ENCODE measurements at regions not wholly inside any gene's neighbourhood (a gene's known extent, or its start where the extent isn't known, plus 50 kb on each side); places are given as distances from the start of the nearest gene placed in this dataset.

DNA sequence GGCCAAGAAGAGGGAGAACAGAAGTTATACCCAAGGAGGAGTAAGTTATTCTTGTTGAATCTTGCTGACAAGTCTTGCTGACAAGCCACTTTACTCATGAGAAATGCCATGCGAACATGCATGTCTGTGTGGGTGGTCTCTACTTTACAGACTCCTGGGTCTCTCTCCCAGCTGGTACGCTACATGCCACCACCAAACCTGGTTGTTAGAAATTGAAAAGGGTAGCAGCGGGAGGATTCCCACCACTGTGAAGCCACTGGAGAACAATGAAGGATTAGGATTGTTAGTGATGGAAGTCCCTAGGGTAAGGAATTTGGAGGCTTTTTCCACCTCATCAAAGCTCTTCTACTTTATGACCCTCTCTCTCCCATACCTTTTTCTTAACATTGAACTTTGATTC lies 53.6 kb upstream of the GABRB2 start:
- POLR2A ChIA-PET: no interaction called here
- H3K4me1 Mint-ChIP-seq (ENCODE audit: insufficient read depth, unreplicated experiment): no peaks in the 10 kb centered on the region
- no peaks in the 10 kb centered on the region for H3K36me3 Mint-ChIP-seq (ENCODE audit: insufficient read depth, unreplicated experiment)
- no peak for TF ChIP-seq CTCF (IDR thresholded peaks at IDR 0.05; ENCODE audit: unreplicated experiment)
- no peaks in the 10 kb centered on the region for H3K27me3 Mint-ChIP-seq (ENCODE audit: insufficient read depth, unreplicated experiment)
- intact Hi-C loops (cut with micrococcal nuclease): no loop called here
- H3K9me3 Mint-ChIP-seq (ENCODE audit: unreplicated experiment): no peaks in the 10 kb centered on the region
- no peak overlapping the region for H3K4me3 Mint-ChIP-seq (ENCODE audit: unreplicated experiment)
- no peak for DNase-seq (ENCODE audit: unreplicated experiment)
- CTCF ChIA-PET: interaction anchor here (0.6 to 1.0 kb wide), 2 partner anchors 57 to 75 kb away, joined by 3 read pairs; no protein-coding TSS in a partner anchor
- no peak overlapping the region for H3K27ac Mint-ChIP-seq (ENCODE audit: low read depth, unreplicated experiment)
- no TSS peak for BruUV-seq (replicated peaks)

GRCh38 chr5:161598686-161599085 lies 52.2 kb upstream of the GABRB2 start:
- intact Hi-C loops (cut with micrococcal nuclease): no loop called here
- no TSS peak for BruUV-seq (replicated peaks)
- H3K4me1 Mint-ChIP-seq (ENCODE audit: insufficient read depth, unreplicated experiment): no peaks in the 10 kb centered on the region
- H3K9me3 Mint-ChIP-seq (ENCODE audit: unreplicated experiment): no peaks in the 10 kb centered on the region
- H3K4me3 Mint-ChIP-seq (ENCODE audit: unreplicated experiment): no peak overlapping the region
- TF ChIP-seq CTCF (IDR thresholded peaks at IDR 0.05; ENCODE audit: unreplicated experiment): no peak
- ChIA-PET POLR2A (no interaction called here), CTCF (interaction anchor here (0.6 to 1.1 kb wide), 5 partner anchors 29 to 1090 kb away, joined by 3 read pairs; no protein-coding TSS in a partner anchor)
- no peaks in the 10 kb centered on the region for H3K27me3 Mint-ChIP-seq (ENCODE audit: insufficient read depth, unreplicated experiment)
- no peak for DNase-seq (ENCODE audit: unreplicated experiment)
- H3K36me3 Mint-ChIP-seq (ENCODE audit: insufficient read depth, unreplicated experiment): no peaks in the 10 kb centered on the region
- no peak overlapping the region for H3K27ac Mint-ChIP-seq (ENCODE audit: low read depth, unreplicated experiment)
